NCI-H345 treated with DMSO at 0.1 percent for 48 hours (cell line): ENCODE measurements at regions not wholly inside any gene's neighbourhood (a gene's known extent, or its start where the extent isn't known, plus 50 kb on each side); places are given as distances from the start of the nearest gene placed in this dataset.

Experiments
- DNase-seq: peaks from one replicate; lab custom pipeline; 2025; ENCODE audit not compliant: unreplicated experiment; lab: John Stamatoyannopoulos, UW

GRCh38 chr4:41388080-41388479, 131.4 kb downstream of the UCHL1 start:
- no peak for DNase-seq

- DNase-seq: no peak
Measured at GRCh38 chr4:41389356-41389755, 132.6 kb downstream of the UCHL1 start.

- no peak for DNase-seq
Measured at GRCh38 chr4:41390661-41391060, 133.9 kb downstream of the UCHL1 start.

GRCh38 chr4:41391271-41391670, 134.5 kb downstream of the UCHL1 start:
- no peak for DNase-seq

- DNase-seq: no peak
Measured at GRCh38 chr4:41394481-41394894, 137.8 kb downstream of the UCHL1 start.

GRCh38 chr4:41396214-41396613, 139.5 kb downstream of the UCHL1 start:
- DNase-seq: no peak

- no peak for DNase-seq
Measured at GRCh38 chr4:41396869-41397268, 140.1 kb downstream of the UCHL1 start.

- DNase-seq: no peak
Measured at GRCh38 chr4:41399231-41399630, 138.7 kb upstream of the LIMCH1 start.

- no peak for DNase-seq
Measured at GRCh38 chr4:41400296-41400695, 137.7 kb upstream of the LIMCH1 start.

- no peak for DNase-seq
Measured at GRCh38 chr4:41405464-41406112, 132.4 kb upstream of the LIMCH1 start.

- no peak for DNase-seq
Measured at GRCh38 chr4:41406113-41406516, 131.8 kb upstream of the LIMCH1 start.

GRCh38 chr4:41408150-41408549, 129.8 kb upstream of the LIMCH1 start:
- no peak for DNase-seq

GRCh38 chr4:41408859-41409593, 128.9 kb upstream of the LIMCH1 start:
- no peak for DNase-seq

- DNase-seq: no peak
Measured at GRCh38 chr4:41409594-41409895, 128.4 kb upstream of the LIMCH1 start.

GRCh38 chr4:41410049-41410448, 127.9 kb upstream of the LIMCH1 start:
- no peak for DNase-seq

GRCh38 chr4:41413670-41414411, 124.1 kb upstream of the LIMCH1 start:
- DNase-seq: no peak

GRCh38 chr4:41414412-41414779, 123.6 kb upstream of the LIMCH1 start:
- DNase-seq: no peak

GRCh38 chr4:41418444-41418843, 119.5 kb upstream of the LIMCH1 start:
- no peak for DNase-seq

- DNase-seq: no peak
Measured at GRCh38 chr4:41420541-41420940, 117.4 kb upstream of the LIMCH1 start.

GRCh38 chr4:41423117-41423516, 114.8 kb upstream of the LIMCH1 start:
- no peak for DNase-seq

- no peak for DNase-seq
Measured at GRCh38 chr4:41424522-41424921, 113.4 kb upstream of the LIMCH1 start.

- no peak for DNase-seq
Measured at GRCh38 chr4:41425650-41426049, 112.3 kb upstream of the LIMCH1 start.
